Upper lobe of left lung (tissue), 6 donors: ENCODE measurements at regions not wholly inside any gene's neighbourhood (a gene's known extent, or its start where the extent isn't known, plus 50 kb on each side); places are given as distances from the start of the nearest gene placed in this dataset.

Experiments
- ATAC-seq, 2 donors: fragments of 200-7000 bp; cut with Tn5 transposase; one replicate each; pipeline ENCODE4 v1.9.1; 2022; ENCODE audit warnings: mild to moderate bottlenecking in 2 of 2, moderate library complexity in 2 of 2; ENCODE audit not compliant: low FRiP score in 2 of 2
- DNase-seq, 2 donors: peaks; one replicate each; pipeline ENCODE4 v3.0.0-alpha.2; 2019 to 2020
- H3K27ac ChIP-seq, 4 donors: fragments of 200-600 bp; sonication (generic); one replicate each; pipeline ENCODE4 v1.5.1; 2016 to 2019
- H3K27me3 ChIP-seq, 4 donors: fragments of 200-600 bp; sonication (generic); one replicate each; pipeline ENCODE4 v1.5.1; 2017 to 2019
- H3K36me3 ChIP-seq, 4 donors: fragments of 200-600 bp; sonication (generic); one replicate each; pipeline ENCODE4 v1.5.1; 2016 to 2019
- H3K4me1 ChIP-seq, 4 donors: fragments of 200-600 bp; sonication (generic); one replicate each; pipeline ENCODE4 v1.5.1; 2018 to 2019
- H3K4me3 ChIP-seq, 4 donors: fragments of 200-600 bp; sonication (generic); one replicate each; pipeline ENCODE4 v1.5.1; 2017 to 2019; ENCODE audit warnings: mild to moderate bottlenecking in 2 of 4, moderate library complexity in 1 of 4
- H3K9me3 ChIP-seq, 4 donors: fragments of 200-600 bp; sonication (generic); one replicate each; pipeline ENCODE4 v1.5.1; 2018 to 2019
- CTCF ChIP-seq, 6 experiments: fragments of 450-650 bp in 4 of 6; fragments of 200-600 bp in 2 of 6; sonication (generic) in 2 of 6; IDR thresholded peaks; one replicate each; pipeline ENCODE4 v1.5.1; 2016 to 2019; ENCODE audit warnings: antibody characterized with exemption in 6 of 6
- EP300 ChIP-seq, 4 donors: sonication (generic); formaldehyde crosslinking; IDR thresholded peaks; one replicate each; pipeline ENCODE4 v1.5.1; 2017; ENCODE audit warnings: antibody characterized with exemption in 4 of 4, control low read depth in 2 of 4
- POLR2A ChIP-seq, 4 donors: fragments of 450-650 bp; IDR thresholded peaks; one replicate each; pipeline ENCODE4 v1.5.1; 2016 to 2017; ENCODE audit warnings: antibody characterized with exemption in 4 of 4, mild to moderate bottlenecking in 2 of 4
- POLR2AphosphoS5 ChIP-seq, 2 donors: sonication (generic); formaldehyde crosslinking; IDR thresholded peaks; one replicate each; pipeline ENCODE4 v1.5.1; 2017; ENCODE audit warnings: antibody characterized with exemption in 2 of 2
- WGBS, 2 donors: methylation state at CpG; one replicate each; pipeline ENCODE4 v1.1.5; 2017 to 2018; 5-methylcytosine and 5-hydroxymethylcytosine counted together
- donor health status: DM: no; HTN: no; CAD: no; lungs with moderate emphysema.
- donor health status: DM: no; HTN: yes; CAD: no; lungs with severe emphysema.

- H3K4me1 ChIP-seq, result no peaks in the 10 kb centered on the region
- TF ChIP-seq EP300 (IDR thresholded peaks at IDR 0.05) (no peak), CTCF (IDR thresholded peaks at IDR 0.05) (no peak), POLR2AphosphoS5 (IDR thresholded peaks at IDR 0.05) (no peak), POLR2A (IDR thresholded peaks at IDR 0.05) (no peak)
- DNase-seq (no peak), ATAC-seq (no peak)
- no peaks in the 10 kb centered on the region for H3K36me3 ChIP-seq
- H3K27ac ChIP-seq, result no peak overlapping the region
- 88% methylated on average over 4 of the region's 4 CpGs for WGBS, 2 donors
- H3K9me3 ChIP-seq, result peaks cover 0 to under 1% (median 0%) of the 10 kb centered on the region in 4 donors
- no peak overlapping the region for H3K4me3 ChIP-seq
- no peaks in the 10 kb centered on the region for H3K27me3 ChIP-seq
Measured at GRCh38 chr4:189767941-189768340, 172.7 kb upstream of the FRG1 start.

GRCh38 chr4:189769131-189769530, 171.5 kb upstream of the FRG1 start:
- 67 to 83% methylated on average over 9 of the region's 9 CpGs for WGBS, 2 donors
- TF ChIP-seq POLR2AphosphoS5 (IDR thresholded peaks at IDR 0.05) (no peak), EP300 (IDR thresholded peaks at IDR 0.05) (no peak), POLR2A (IDR thresholded peaks at IDR 0.05) (no peak), CTCF (IDR thresholded peaks at IDR 0.05) (no peak)
- no peak for ATAC-seq

GRCh38 chr4:189771696-189772361, 168.8 kb upstream of the FRG1 start:
- Histone ChIP-seq H3K27me3 (no peaks in the 10 kb centered on the region), H3K9me3 (peaks cover 0 to 5% (median 0%) of the 10 kb centered on the region in 4 donors), H3K4me1 (no peaks in the 10 kb centered on the region), H3K27ac (no peak overlapping the region), H3K4me3 (no peak overlapping the region), H3K36me3 (no peaks in the 10 kb centered on the region)
- TF ChIP-seq EP300 (IDR thresholded peaks at IDR 0.05) (no peak), POLR2A (IDR thresholded peaks at IDR 0.05) (no peak), CTCF (IDR thresholded peaks at IDR 0.05) (no peak), POLR2AphosphoS5 (IDR thresholded peaks at IDR 0.05) (no peak)
- DNase-seq (no peak), ATAC-seq (no peak)
- 89% methylated on average over 11 of the region's 11 CpGs for WGBS, 2 donors

More at GRCh38 chr4:189769131-189769530, 171.5 kb upstream of the FRG1 start:
- Histone ChIP-seq H3K4me1 (no peaks in the 10 kb centered on the region), H3K36me3 (no peaks in the 10 kb centered on the region), H3K9me3 (peaks cover 0 to 5% (median 0%) of the 10 kb centered on the region in 4 donors), H3K4me3 (no peak overlapping the region), H3K27ac (no peak overlapping the region), H3K27me3 (no peaks in the 10 kb centered on the region)
- no peak for DNase-seq

GRCh38 chr4:189773909-189774308, 166.8 kb upstream of the FRG1 start:
- DNase-seq, result no peak
- no peak overlapping the region for H3K27ac ChIP-seq
- TF ChIP-seq EP300 (IDR thresholded peaks at IDR 0.05) (no peak), POLR2AphosphoS5 (IDR thresholded peaks at IDR 0.05) (no peak), POLR2A (IDR thresholded peaks at IDR 0.05) (no peak), CTCF (IDR thresholded peaks at IDR 0.05) (no peak)
- H3K4me1 ChIP-seq, result no peaks in the 10 kb centered on the region
- H3K9me3 ChIP-seq, result peaks cover 0 to 5% (median 0%) of the 10 kb centered on the region in 4 donors
- no peaks in the 10 kb centered on the region for H3K36me3 ChIP-seq
- H3K27me3 ChIP-seq, result no peaks in the 10 kb centered on the region
- WGBS, 2 donors, result 41 to 42% methylated on average over 6 of the region's 6 CpGs
- no peak overlapping the region for H3K4me3 ChIP-seq
- ATAC-seq, result no peak
